WTC11 (cell line): ENCODE measurements at regions not wholly inside any gene's neighbourhood (a gene's known extent, or its start where the extent isn't known, plus 50 kb on each side); places are given as distances from the start of the nearest gene placed in this dataset.

Experiments
- ATAC-seq: fragments of 200-7000 bp; cut with Tn5 transposase; 2 replicates; pipeline ENCODE4 v1.10.0; 2021; ENCODE audit warnings: mild to moderate bottlenecking, moderate library complexity
- CTCF ChIA-PET: fragments of 300-600 bp; sonication (Branson Sonifier 250); formaldehyde crosslinking; loops from one replicate; lab custom pipeline; 2021; ENCODE audit warnings: antibody characterized with exemption; lab: Charles Lee
- POLR2A ChIA-PET: fragments of 350-600 bp; sonication (Branson Sonifier 250); formaldehyde crosslinking; loops from one replicate; lab custom pipeline; 2021; ENCODE audit warnings: antibody characterized with exemption; lab: Charles Lee
- DNase-seq: peaks from one replicate; pipeline ENCODE4 v3.0.0; 2021; ENCODE audit warnings: low spot score
- H3K27ac Mint-ChIP-seq: 2 replicates; pipeline ENCODE4 v1.8.0; 2021; ENCODE audit warnings: mixed read lengths
- H3K27me3 Mint-ChIP-seq: 2 replicates; pipeline ENCODE4 v1.8.0; 2021; ENCODE audit warnings: low read depth, mild to moderate bottlenecking, moderate library complexity, mixed read lengths
- H3K36me3 Mint-ChIP-seq: 2 replicates; pipeline ENCODE4 v1.8.0; 2021; ENCODE audit warnings: mixed read lengths
- H3K4me1 Mint-ChIP-seq: 2 replicates; pipeline ENCODE4 v1.8.0; 2022; ENCODE audit warnings: mixed read lengths
- H3K4me3 Mint-ChIP-seq: 2 replicates; pipeline ENCODE4 v1.8.0; 2021; ENCODE audit warnings: mild to moderate bottlenecking, moderate library complexity, mixed read lengths
- H3K9me3 Mint-ChIP-seq: 2 replicates; pipeline ENCODE4 v1.8.0; 2021; ENCODE audit warnings: mixed read lengths
- CBFB ChIP-seq: sonication (generic); formaldehyde crosslinking; IDR thresholded peaks from 2 replicates; pipeline ENCODE4 v1.8.1; 2022; ENCODE audit warnings: mild to moderate bottlenecking, low read depth, missing genetic modification reagents
- FOXK1 ChIP-seq: sonication (generic); formaldehyde crosslinking; IDR thresholded peaks from 2 replicates; pipeline ENCODE4 v1.8.0; 2022; ENCODE audit warnings: mild to moderate bottlenecking, moderate library complexity, missing genetic modification reagents
- JUN ChIP-seq: sonication (generic); formaldehyde crosslinking; IDR thresholded peaks from 2 replicates; pipeline ENCODE4 v1.8.0; 2023; ENCODE audit warnings: mild to moderate bottlenecking, missing genetic modification reagents
- KAT7 ChIP-seq: sonication (generic); formaldehyde crosslinking; IDR thresholded peaks from 2 replicates; pipeline ENCODE4 v1.8.1; 2023; ENCODE audit warnings: missing genetic modification reagents, mild to moderate bottlenecking, borderline replicate concordance
- MXD4 ChIP-seq: fragments of 250-450 bp; sonication (Bioruptor Pico); IDR thresholded peaks from 2 replicates; pipeline ENCODE4 v1.8.0; 2021; ENCODE audit warnings: mild to moderate bottlenecking, moderate library complexity, borderline replicate concordance
- MYBL2 ChIP-seq: sonication (generic); formaldehyde crosslinking; IDR thresholded peaks from 2 replicates; pipeline ENCODE4 v1.8.1; 2023; ENCODE audit warnings: mild to moderate bottlenecking, moderate library complexity, missing genetic modification reagents
- NR3C1 ChIP-seq: sonication (generic); formaldehyde crosslinking; conservative IDR thresholded peaks from 2 replicates; pipeline ENCODE4 v1.8.1; 2023; ENCODE audit warnings: low read depth, mild to moderate bottlenecking, missing genetic modification reagents
- RELA ChIP-seq: sonication (generic); formaldehyde crosslinking; IDR thresholded peaks from 2 replicates; pipeline ENCODE4 v1.8.1; 2022; ENCODE audit warnings: missing genetic modification reagents, mild to moderate bottlenecking, borderline replicate concordance
- SOX15 ChIP-seq: fragments of 250-450 bp; sonication (Bioruptor Pico); IDR thresholded peaks from 2 replicates; pipeline ENCODE4 v1.9.0; 2021; ENCODE audit warnings: mild to moderate bottlenecking
- TCF7 ChIP-seq: sonication (generic); formaldehyde crosslinking; IDR thresholded peaks from 2 replicates; pipeline ENCODE4 v1.8.0; 2022; ENCODE audit warnings: mild to moderate bottlenecking, low read depth, missing genetic modification reagents, moderate library complexity
- ZNF219 ChIP-seq: sonication (generic); formaldehyde crosslinking; IDR thresholded peaks from 2 replicates; pipeline ENCODE4 v1.8.0; 2023; ENCODE audit warnings: missing genetic modification reagents, mild to moderate bottlenecking, borderline replicate concordance
- ZNF232 ChIP-seq: sonication (generic); formaldehyde crosslinking; IDR thresholded peaks from 2 replicates; pipeline ENCODE4 v1.8.0; 2022; ENCODE audit warnings: mild to moderate bottlenecking, missing genetic modification reagents
- ZNF423 ChIP-seq: fragments of 250-450 bp; sonication (Bioruptor Pico); IDR thresholded peaks from 2 replicates; pipeline ENCODE4 v2.1.2; 2022; ENCODE audit warnings: mild to moderate bottlenecking, moderate library complexity
- TF ChIP-seq, protein P1 (sequence below): sonication (generic); formaldehyde crosslinking; IDR thresholded peaks from 2 replicates; pipeline ENCODE4 v1.8.0; 2022; ENCODE audit warnings: mild to moderate bottlenecking, missing genetic modification reagents
- TF ChIP-seq, protein P2 (sequence below): sonication (generic); formaldehyde crosslinking; IDR thresholded peaks from 2 replicates; pipeline ENCODE4 v1.8.1; 2023; ENCODE audit warnings: mild to moderate bottlenecking, missing genetic modification reagents, borderline replicate concordance
- TF ChIP-seq, protein P3 (sequence below): fragments of 250-450 bp; sonication (Bioruptor Pico); IDR thresholded peaks from 2 replicates; pipeline ENCODE4 v2.1.2; 2022; ENCODE audit warnings: mild to moderate bottlenecking, moderate library complexity
- TF ChIP-seq, protein P4 (sequence below): fragments of 250-450 bp; sonication (Bioruptor Pico); IDR thresholded peaks from 2 replicates; pipeline ENCODE4 v1.9.0; 2021; ENCODE audit warnings: moderate library complexity, mild to moderate bottlenecking, inconsistent platforms, borderline replicate concordance
- TF ChIP-seq, protein P5 (sequence below): sonication (generic); formaldehyde crosslinking; IDR thresholded peaks from 2 replicates; pipeline ENCODE4 v1.8.1; 2023; ENCODE audit warnings: mild to moderate bottlenecking, missing genetic modification reagents, moderate library complexity
- TF ChIP-seq, protein P6 (sequence below): sonication (generic); formaldehyde crosslinking; IDR thresholded peaks from 2 replicates; pipeline ENCODE4 v1.8.1; 2022; ENCODE audit warnings: low read depth, missing genetic modification reagents, borderline replicate concordance

DNA sequence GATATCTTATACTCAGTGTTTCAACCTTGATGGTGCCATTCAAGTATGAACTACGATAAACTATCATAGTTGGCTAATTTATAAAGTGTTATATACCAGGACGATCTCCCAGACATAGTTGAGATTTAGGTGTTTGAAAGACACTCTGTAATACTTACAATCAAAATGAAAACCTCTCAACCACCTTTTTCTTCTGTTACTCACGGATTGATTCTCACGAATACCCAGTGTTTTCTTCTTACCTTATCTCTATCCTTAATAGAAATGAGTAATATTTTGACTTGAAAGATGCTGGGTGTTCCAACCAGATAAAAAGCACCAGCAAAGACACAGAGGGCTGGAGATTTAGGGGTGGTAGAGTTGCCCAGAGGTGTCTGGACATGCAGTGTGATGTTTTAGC lies 169.9 kb downstream of the PTCSC3 start (continued):
- TF ChIP-seq MYBL2 (CRISPR knock-in tag) (no peak), MXD4 (CRISPR knock-in tag) (no peak), ZNF219 (CRISPR knock-in tag) (no peak)
- TF ChIP-seq, protein P1, sequence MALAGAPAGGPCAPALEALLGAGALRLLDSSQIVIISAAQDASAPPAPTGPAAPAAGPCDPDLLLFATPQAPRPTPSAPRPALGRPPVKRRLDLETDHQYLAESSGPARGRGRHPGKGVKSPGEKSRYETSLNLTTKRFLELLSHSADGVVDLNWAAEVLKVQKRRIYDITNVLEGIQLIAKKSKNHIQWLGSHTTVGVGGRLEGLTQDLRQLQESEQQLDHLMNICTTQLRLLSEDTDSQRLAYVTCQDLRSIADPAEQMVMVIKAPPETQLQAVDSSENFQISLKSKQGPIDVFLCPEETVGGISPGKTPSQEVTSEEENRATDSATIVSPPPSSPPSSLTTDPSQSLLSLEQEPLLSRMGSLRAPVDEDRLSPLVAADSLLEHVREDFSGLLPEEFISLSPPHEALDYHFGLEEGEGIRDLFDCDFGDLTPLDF (CRISPR knock-in tag) = no peak
- TF ChIP-seq, all 79 proteins: peak for 0

DNA sequence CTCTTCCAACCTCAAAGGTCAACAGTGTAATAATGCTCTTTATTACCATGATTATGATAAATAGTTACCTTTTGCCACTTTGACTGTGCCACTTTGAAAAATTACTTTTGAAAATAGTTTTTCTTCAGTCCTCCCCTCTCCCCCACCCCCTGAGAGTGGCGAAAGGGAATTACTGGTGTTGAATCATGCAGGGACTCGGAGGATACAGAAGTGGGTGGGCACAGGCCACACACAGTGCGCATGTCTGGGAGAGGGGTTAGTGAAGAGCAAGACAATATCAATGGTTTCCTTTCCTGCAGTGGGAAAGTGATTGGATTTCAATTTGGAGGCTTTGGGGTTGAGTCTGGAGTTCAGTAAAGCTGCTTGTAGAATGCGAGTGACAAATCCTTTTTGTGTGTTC lies 170.9 kb downstream of the PTCSC3 start:
- Mint-ChIP-seq H3K4me1 (peaks cover 29% of the 10 kb centered on the region), H3K4me3 (no peak overlapping the region), H3K27me3 (no peaks in the 10 kb centered on the region), H3K9me3 (no peaks in the 10 kb centered on the region), H3K27ac (no peak overlapping the region), H3K36me3 (no peaks in the 10 kb centered on the region)
- ATAC-seq (no peak), DNase-seq (no peak)
- TF ChIP-seq, protein P2, sequence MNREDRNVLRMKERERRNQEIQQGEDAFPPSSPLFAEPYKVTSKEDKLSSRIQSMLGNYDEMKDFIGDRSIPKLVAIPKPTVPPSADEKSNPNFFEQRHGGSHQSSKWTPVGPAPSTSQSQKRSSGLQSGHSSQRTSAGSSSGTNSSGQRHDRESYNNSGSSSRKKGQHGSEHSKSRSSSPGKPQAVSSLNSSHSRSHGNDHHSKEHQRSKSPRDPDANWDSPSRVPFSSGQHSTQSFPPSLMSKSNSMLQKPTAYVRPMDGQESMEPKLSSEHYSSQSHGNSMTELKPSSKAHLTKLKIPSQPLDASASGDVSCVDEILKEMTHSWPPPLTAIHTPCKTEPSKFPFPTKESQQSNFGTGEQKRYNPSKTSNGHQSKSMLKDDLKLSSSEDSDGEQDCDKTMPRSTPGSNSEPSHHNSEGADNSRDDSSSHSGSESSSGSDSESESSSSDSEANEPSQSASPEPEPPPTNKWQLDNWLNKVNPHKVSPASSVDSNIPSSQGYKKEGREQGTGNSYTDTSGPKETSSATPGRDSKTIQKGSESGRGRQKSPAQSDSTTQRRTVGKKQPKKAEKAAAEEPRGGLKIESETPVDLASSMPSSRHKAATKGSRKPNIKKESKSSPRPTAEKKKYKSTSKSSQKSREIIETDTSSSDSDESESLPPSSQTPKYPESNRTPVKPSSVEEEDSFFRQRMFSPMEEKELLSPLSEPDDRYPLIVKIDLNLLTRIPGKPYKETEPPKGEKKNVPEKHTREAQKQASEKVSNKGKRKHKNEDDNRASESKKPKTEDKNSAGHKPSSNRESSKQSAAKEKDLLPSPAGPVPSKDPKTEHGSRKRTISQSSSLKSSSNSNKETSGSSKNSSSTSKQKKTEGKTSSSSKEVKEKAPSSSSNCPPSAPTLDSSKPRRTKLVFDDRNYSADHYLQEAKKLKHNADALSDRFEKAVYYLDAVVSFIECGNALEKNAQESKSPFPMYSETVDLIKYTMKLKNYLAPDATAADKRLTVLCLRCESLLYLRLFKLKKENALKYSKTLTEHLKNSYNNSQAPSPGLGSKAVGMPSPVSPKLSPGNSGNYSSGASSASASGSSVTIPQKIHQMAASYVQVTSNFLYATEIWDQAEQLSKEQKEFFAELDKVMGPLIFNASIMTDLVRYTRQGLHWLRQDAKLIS (CRISPR knock-in tag) = no peak
- TF ChIP-seq MXD4 (CRISPR knock-in tag) (no peak), NR3C1 (CRISPR knock-in tag) (no peak), SOX15 (CRISPR knock-in tag) (no peak), TCF7 (no peak), RELA (no peak), ZNF423 (no peak), JUN (CRISPR knock-in tag) (no peak), KAT7 (CRISPR knock-in tag) (no peak), CBFB (CRISPR knock-in tag) (no peak), ZNF232 (CRISPR knock-in tag) (no peak), FOXK1 (CRISPR knock-in tag) (no peak)
- TF ChIP-seq, protein P3, sequence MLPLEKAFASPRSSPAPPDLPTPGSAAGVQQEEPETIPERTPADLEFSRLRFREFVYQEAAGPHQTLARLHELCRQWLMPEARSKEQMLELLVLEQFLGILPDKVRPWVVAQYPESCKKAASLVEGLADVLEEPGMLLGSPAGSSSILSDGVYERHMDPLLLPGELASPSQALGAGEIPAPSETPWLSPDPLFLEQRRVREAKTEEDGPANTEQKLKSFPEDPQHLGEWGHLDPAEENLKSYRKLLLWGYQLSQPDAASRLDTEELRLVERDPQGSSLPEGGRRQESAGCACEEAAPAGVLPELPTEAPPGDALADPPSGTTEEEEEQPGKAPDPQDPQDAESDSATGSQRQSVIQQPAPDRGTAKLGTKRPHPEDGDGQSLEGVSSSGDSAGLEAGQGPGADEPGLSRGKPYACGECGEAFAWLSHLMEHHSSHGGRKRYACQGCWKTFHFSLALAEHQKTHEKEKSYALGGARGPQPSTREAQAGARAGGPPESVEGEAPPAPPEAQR (CRISPR knock-in tag) = no peak
- TF ChIP-seq, protein P4, sequence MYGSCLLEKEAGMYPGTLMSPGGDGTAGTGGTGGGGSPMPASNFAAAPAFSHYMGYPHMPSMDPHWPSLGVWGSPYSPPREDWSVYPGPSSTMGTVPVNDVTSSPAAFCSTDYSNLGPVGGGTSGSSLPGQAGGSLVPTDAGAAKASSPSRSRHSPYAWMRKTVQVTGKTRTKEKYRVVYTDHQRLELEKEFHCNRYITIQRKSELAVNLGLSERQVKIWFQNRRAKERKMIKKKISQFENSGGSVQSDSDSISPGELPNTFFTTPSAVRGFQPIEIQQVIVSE = no peak
- TF ChIP-seq, protein P5, sequence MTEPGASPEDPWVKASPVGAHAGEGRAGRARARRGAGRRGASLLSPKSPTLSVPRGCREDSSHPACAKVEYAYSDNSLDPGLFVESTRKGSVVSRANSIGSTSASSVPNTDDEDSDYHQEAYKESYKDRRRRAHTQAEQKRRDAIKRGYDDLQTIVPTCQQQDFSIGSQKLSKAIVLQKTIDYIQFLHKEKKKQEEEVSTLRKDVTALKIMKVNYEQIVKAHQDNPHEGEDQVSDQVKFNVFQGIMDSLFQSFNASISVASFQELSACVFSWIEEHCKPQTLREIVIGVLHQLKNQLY = no peak
- TF ChIP-seq, protein P6, sequence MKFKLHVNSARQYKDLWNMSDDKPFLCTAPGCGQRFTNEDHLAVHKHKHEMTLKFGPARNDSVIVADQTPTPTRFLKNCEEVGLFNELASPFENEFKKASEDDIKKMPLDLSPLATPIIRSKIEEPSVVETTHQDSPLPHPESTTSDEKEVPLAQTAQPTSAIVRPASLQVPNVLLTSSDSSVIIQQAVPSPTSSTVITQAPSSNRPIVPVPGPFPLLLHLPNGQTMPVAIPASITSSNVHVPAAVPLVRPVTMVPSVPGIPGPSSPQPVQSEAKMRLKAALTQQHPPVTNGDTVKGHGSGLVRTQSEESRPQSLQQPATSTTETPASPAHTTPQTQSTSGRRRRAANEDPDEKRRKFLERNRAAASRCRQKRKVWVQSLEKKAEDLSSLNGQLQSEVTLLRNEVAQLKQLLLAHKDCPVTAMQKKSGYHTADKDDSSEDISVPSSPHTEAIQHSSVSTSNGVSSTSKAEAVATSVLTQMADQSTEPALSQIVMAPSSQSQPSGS (CRISPR knock-in tag) = no peak
- POLR2A ChIA-PET = no interaction called here
- CTCF ChIA-PET = no interaction called here
